GM18868 (cell line): ENCODE measurements at regions not wholly inside any gene's neighbourhood (a gene's known extent, or its start where the extent isn't known, plus 50 kb on each side); places are given as distances from the start of the nearest gene placed in this dataset.

Source experiments
- ATAC-seq: cut with Tn5 transposase; IDR thresholded peaks from one replicate; pipeline ENCODE4 v1.9.1; 2021; ENCODE audit warnings: mild to moderate bottlenecking, moderate library complexity; ENCODE audit not compliant: unreplicated experiment

DNA sequence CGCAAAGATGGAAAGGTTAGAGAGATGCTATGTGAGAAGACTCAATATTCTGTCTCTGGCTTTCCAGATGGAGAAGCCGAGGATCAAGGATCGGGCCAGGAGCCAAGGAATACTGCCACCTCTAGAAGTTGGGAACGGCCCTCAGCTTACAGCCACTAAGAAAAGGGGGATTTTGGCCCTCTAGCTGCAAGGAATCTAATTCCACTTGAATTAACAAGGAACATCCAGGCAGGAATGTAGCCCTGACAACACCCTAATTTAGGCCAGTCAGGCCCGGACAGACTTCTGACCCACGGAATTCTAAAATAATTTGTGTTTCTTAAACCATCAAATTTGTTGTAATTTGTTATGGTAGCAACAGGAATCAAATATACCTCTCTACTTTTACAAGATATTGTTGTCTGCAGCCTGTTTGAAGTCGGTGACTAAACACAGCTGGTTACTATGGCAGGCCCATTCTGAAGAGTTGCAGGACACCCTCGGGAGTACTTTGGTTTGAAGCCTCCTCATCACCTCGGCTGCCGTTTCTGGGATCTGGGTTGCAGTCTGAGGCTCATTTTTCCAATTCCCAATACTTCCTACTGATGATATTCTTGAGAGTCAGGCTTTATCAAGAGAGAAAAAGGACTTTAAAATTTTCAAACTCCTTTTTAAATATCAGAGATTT, 1131.2 kb downstream of the TSN start:
- no peak for ATAC-seq

DNA sequence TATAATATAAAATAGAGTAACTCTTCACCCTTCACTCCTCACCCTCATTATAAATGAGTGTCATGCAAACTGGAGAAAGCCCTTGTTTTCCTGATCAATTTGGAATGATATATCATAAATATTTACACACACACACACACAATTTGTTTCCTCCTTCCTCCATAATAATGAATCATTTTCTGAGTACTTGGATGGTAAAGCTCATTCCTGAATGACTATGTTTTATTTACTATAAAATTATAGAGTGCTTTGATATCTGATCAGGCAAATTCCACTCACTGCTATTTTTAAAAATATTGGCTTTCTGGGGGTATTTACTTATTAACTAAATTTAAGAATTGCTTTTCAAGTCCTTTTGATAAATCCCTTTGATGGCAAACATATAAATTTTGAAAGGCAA, 1125.5 kb upstream of the CNTNAP5 start:
- no peak for ATAC-seq

DNA sequence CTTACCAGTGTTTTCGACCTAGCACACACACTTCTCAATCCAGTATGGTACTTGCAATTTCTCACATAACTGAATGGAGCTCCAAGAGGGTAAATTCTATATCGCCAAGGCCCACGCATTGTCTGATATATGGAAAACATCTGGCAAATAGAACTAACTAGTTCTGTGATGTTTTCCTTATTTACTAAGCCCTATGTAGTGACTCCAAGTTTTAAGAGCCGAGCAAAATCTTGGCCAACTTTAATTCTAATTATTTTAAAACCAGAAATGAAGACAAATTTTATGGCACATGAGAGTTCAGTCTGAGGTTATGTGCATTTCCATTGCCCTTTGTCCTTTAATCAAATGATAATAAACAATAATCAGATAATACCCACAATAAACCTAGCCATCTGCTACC, 1119.7 kb upstream of the CNTNAP5 start:
- no peak for ATAC-seq

DNA sequence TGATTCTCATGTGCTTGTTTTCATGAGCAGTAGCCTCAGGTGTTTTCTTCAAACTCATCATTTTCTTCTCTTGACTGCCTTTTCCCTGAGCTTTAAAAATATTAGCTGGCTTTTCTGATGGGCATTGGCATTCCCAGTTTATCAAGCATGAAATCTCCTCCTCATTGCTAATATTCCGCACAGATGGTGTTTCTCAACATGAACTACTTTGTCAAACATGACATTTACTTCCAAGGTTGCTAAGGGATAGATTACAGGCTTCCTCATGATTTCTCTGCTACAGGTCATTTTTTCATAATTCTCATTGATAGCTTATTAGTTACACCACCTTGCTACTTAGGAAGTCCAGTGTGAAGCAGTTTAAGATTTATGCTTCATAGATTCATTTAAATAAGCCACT, 1116.9 kb upstream of the CNTNAP5 start:
- ATAC-seq: no peak

DNA sequence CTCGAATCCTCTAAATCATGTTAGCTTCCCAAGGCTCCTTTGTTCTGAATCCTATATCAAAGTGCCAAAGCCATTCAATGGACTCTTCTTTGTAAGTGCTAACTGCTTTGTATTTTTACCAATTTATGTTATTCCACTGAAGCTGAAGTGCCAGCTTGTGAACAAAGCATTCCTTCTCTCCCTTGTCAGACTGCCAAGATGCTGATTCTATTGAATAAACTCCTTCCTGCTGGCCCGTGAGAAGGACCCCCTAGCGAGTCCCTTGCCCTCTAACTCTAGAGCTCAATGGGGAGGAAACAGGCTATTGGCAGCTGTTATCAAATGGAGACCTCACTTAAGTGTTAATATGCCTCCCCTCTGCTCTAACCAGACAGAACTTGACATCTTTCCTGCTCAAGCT, 1097.9 kb upstream of the CNTNAP5 start:
- no peak for ATAC-seq

DNA sequence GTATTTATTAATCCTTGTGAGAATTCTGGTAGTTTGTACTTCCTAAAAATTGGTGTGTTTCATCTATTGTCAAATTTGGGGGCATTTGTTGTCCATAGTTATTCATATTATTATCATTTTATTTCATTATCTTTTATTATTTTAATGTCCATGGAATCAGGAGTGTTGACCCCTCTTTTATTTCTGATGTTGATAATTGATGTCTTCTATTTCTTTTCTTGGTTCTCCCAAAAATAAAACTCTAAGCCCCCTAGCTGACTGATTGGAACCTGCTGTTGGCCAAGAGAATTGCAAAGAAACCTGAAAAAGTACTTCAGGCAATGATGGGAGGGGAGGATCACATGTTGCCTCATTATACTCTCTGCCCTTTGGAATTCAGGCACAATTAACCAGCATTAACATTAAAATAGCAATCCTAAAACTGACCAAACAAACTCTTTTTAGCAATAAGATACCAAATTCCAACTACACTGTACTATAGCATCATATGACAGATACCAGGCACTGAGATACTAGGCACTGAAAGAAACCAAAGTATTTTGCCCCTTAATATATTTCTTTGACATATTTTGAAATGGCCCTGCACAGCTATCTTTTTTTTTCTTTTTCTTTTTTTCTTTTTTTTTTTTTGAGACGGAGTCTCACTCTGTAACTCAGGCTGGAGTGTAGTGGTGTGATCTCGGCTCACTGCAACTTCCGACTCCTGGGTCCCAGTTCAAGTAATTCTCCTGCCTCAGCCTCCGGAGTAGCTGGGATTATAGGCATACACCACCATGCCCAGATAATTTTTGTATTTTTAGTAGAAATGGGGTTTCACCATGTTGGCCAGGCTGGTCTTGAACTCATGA, 1097.2 kb upstream of the CNTNAP5 start:
- no peak for ATAC-seq

DNA sequence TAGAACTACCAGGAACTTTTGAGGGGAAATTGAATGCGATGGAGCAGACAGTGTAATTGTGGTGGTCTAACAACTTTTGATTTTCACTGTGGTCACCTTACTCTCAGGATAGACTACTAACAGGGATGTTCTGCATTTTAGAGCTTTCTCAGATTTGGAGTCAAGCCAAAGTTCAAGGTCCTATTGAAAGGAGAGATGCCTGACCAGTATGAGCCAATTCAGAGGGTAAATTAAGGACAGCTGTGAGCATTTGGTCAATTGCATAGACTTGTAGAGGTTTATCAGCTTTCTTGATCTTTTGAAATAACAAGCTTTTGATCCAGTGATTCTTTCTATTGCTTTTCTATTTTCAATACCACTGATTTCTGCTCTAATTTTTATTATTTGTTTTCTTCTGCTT, 1095.7 kb upstream of the CNTNAP5 start:
- no peak for ATAC-seq

DNA sequence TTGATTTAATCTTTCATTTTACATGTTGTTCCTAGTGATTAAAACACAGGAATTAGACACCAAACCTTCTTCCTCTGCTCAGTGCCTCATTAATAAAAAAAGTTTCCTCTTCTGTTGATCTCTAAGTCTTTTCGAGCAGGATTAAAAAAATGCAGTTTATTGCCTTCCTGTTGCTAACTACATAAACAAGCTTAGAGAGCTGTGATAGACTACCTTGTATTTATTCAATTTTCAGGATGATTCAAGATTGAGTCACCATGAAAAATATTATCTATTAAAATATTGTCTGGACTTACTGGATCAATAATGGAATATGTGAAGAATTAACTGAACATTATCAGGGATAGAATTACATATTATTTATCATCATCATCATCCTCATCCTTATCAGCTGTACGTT, 1089.6 kb upstream of the CNTNAP5 start:
- no peak for ATAC-seq

DNA sequence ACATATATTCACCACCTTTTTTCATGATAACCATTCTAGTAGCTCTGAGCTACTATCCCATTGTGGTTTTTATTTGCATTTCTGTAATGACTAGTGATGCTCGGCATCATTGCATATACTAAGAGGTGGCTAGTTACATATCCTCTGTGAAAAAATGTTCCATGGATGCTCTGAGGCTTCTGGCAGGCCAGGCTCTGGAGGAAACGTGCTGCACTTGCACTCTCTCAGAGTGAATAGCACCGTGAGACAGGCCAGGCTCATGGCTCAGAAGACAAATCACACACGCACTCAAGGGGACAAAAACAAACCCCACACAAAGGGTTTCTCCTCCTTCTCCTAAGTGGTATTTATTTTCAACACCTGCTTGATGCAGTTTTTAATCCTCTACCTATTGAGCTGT, 1085.3 kb upstream of the CNTNAP5 start:
- ATAC-seq: no peak

DNA sequence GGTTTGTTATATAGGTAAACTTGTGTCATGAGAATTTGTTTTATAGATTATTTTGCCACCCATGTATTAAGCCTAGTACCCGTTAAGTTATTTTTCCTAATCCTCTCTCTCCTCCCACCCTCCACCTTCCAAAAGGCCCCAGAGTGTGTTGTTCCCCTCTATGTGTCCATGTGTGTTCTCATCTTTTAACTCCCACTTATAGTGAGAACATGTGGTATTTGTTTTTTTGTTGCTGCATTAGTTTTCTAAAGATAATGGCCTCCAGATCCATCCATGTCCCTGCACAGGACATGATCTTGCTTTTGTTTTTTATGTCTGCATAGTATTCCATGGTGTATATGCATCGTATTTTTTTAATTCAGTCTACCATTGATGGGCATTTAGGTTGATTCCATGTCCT, 1075.6 kb upstream of the CNTNAP5 start:
- no peak for ATAC-seq

DNA sequence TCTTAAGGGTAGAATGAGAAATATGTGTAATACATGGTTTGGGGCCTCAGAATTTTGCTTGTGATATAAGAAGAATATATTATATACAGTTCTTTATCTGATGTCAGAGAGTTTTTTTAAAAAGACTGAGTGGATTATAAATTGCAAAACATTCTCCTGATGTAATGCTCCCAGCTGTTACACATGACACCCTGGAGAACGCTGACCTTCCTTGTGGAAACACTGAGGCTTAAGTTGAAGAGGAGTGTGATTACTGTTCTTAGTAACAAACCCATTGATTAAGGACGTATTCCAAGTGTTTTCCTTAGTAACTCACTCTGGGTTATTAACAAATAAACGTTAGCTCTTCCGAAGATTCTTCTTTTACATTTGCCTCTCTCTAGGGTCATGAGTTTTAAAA, 1069.3 kb upstream of the CNTNAP5 start:
- no peak for ATAC-seq

DNA sequence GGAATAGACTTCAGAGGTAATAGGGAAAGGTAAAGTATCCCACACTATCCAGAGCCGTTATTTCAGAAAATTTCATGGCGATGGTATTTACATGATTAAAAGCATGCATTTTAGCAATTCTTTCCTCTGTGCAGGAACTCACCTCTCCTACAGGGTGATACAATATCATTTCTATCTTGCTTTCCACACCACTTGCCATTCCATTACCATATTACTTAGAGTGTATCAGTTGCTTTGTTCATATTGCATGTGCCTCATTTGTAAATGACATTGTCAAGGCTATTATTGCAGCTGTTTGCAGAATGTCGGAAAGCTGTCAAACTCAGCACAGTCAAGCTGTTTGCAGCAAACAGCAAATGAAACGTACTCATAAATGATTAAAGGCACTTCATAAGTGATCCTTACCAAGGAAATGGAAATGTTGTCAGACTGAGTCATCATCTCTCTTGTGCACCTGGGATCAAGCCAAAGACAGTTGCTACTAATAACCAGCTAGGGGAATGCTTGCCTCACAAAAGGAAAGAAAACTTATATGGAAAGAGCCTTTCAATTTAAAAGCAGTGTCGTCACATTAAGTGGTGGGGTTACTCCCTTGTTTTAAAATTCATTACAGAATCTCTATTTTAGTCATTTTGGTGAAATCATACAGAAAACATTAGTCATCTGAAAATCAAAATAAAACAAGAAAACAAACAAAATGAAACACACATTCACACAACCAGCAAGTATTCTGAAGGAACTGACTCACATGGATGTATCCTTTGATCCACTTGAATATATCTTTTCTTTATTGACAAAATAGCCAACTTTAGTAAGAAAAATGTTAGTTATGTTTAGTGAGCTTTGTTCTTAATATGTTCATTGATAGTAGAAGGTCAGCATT, 1064.1 kb upstream of the CNTNAP5 start:
- ATAC-seq: no peak

DNA sequence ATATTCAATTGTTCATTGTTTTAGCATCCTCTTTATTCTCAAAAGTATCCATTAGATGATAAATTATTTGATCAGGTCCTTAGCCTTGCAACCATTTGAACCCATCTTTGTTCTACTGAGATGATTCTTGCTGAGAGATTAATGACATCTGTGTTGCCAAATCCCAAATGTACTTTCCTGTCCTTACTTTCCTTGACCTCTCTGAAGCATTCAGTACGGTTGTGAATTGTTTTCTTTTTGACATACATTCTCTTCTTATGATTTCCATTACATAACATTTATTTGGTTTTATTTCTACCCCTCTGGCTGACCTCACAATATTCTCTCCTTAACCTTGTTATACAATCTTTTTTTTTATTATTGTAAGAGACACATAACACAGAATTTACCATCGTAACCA, 1058.6 kb upstream of the CNTNAP5 start:
- ATAC-seq: no peak

DNA sequence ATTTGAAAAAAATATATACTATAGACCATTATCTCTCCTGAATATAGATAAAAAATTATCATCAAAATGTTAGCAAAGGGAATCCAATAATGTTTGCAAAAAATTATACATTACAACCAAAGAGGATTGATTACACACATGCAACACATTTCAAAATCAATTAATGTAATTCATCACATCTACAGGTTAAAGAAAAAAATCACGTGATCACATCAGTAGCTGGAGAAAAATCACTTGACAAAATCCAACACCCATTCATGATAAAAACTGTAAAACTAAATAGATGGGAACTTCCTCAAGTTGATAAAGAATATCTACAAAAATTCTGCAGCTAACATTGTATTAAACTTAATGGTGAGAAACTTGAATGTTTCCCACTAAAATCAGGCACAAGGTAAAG, 1047.5 kb upstream of the CNTNAP5 start:
- ATAC-seq: no peak

DNA sequence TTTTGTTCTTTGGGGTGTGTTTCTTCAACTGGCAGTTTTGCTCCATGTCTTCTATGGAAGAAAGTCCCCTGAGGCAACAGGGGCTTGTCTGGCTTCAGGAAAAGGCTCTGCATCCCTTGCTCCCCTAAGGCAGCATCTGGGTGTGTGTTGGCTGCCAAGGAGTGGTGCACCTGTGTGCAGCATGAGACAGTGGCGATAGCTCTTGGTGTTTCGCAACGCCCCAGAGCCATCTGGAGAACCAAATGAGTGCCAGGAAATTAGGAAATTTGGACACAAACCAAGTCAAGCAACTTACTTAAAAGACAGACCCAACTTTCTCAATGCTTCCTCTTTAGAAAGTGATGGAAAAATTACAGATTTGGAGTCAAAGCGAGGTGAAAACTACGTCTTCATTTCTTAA, 1044.4 kb upstream of the CNTNAP5 start:
- ATAC-seq: no peak

DNA sequence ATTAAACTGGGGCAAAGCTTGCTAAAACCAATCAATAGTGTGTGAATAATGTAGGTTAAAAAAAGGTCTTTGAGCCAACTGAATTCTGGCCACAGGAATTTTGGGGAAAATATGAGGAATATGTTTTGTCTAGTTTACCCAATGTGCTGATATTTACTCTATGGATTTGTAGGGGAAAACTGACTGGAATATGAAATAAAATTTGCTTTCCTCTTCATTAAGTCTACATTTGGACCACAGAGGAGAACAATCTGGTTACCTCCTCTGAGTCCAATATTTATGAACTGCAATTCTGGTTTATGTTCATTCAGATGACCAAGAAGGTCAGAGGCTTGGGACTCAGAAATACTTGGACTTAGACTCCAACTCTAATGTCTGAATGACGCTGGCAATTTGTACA, 1042.2 kb upstream of the CNTNAP5 start:
- no peak for ATAC-seq

DNA sequence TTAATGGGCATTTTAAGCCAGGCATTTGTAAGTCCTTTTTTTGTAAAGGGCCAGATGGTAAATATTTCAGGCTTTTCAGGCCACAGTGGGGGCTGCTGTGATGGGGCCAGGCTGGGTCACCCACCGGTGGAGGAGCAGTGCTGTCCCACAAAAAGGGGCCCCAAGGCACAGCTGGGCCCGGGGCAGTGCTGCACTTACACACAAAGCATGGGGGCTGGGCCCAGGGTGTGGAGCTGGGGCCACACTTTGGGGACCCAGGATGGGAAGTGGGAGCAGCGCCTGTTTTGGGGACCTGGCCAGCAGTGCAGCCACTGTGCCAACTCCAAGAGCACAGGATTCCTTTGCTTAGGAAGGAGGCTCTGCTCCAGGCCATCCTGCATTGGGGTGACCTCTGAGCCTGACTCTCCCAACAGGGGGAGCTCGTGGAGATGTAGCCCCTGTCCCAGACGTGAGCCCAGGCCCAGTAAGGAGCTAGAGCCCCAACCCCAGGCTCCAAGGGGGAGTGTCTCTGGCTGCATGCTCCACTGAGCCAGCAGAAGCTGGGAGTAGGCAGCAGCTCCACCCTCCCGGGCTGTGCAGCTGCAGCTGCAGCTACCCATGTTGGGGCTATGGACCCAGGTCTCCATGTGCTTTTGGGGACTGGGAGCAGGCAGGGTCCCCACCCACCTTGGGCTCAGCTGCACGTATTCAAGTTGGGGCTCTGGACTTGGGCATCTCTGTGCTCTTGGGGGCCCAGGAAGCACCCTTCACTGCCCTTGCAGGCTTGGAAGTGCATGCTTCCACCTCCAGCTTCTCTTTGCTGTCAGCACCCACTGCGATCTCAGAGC, 1036.5 kb upstream of the CNTNAP5 start:
- no peak for ATAC-seq

DNA sequence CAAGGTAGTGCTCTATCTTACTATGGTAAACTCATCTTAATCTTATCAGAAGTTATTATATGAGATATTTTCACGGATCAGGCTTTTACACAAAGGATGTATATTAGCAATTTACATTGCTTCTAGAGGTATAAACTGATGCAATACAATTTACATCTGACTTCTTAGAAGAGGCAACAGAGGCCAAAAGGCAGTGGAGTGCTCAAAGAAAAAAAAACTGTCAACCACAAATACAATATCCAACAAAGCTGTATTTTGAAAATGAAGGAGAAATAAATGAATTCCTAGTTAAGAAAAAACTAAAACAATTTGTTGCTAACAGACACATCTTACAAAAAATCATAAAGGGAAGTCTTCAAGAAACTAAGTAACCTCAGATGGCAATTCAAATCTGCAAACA, 1031.5 kb upstream of the CNTNAP5 start:
- ATAC-seq: no peak

DNA sequence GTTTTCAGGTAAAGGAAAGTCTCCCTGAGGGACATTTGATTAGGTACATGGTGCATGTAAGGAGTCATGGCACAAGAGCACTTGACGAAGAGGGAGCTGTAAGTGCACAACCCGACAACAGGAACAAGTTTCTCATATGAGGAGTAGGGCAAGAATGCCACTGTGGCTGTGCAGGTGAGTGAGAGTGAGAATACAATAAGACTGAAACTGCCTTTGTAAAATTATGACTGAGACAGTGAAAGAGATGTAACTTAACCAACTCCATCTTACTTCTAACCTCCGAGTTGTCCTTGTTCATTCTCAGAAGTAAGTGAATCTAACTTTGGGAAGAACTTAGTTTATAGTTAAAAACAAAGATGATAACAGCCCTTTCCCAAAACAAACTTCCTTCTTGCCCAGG, 1025.8 kb upstream of the CNTNAP5 start:
- ATAC-seq: peak; percentile 61

DNA sequence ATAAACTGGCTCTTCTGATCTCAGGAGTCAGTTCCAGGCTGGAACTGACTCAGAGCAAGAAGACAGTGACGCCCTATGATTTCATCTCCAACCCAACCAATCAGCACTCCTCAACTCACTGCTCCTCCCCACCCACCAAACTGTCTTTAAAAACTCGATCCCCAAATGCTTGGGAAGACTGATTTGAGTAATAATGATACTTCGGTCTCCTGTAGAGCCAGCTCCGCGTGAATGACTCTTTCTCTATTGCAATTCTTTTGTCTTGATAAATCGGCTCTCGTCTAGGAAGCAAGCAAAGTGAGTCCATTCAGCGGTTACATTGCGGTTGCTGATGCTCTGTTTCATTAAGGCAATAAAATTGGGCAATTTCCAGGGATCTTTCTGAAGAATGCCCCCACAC, 1025.3 kb upstream of the CNTNAP5 start:
- peak; percentile 19 for ATAC-seq
